ENCODE measurements at regions not wholly inside any gene's neighbourhood (a gene's known extent, or its start where the extent isn't known, plus 50 kb on each side); places are given as distances from the start of the nearest gene placed in this dataset.

DNA sequence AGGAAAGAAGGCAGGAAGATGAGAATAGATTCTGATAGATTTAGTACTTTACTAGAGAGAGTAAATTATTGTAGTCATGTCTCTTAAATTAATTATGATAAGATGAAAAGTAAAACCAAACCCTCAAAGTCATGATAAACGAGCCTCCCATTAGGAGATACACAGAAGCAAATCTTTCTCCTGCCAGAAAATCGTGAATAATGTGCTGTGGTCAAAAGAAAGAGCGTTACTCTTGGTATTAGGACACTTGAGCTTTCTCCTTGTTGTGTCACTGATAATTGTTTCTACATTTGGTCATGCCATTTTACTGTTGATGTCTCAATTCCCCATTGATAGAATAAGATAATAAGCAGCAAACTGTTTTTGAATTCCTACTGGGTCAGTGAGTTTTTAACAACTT, 562.8 kb upstream of the TLE4 start:
- ChIA-PET CTCF (no interaction called here), POLR2A (no interaction called here)
- WGBS (ENCODE audit: insufficient coverage) = 80% methylated on average over 1 of the region's 3 CpGs
- no peak overlapping the region for H3K4me3 Mint-ChIP-seq
- Histone ChIP-seq H3K27me3 (replicated peaks in 1 of 2; ENCODE audit: control insufficient read depth in 2 of 2, extremely low read depth in 1 of 2, insufficient read depth in 2 of 2, low read length in 1 of 2) (no peaks in the 10 kb centered on the region), H3K4me1 (ENCODE audit: control insufficient read depth in 1 of 2, extremely low read depth in 1 of 2, insufficient read depth in 2 of 2, low read length in 2 of 2) (no peaks in the 10 kb centered on the region), H3K4me3 (ENCODE audit: control insufficient read depth in 1 of 2, extremely low read depth in 1 of 2, low read length in 1 of 2) (no peak overlapping the region), H3K9me3 (no peaks in the 10 kb centered on the region), H3K36me3 (ENCODE audit: control insufficient read depth in 2 of 2, extremely low read depth in 1 of 2, insufficient read depth in 1 of 2, low read length in 1 of 2) (no peaks in the 10 kb centered on the region), H3K27ac (ENCODE audit: low read length) (no peak overlapping the region)
- H3K9me3 Mint-ChIP-seq = no peaks in the 10 kb centered on the region
- H3K4me1 Mint-ChIP-seq = no peaks in the 10 kb centered on the region
- peaks cover 0 to 4% of the 10 kb centered on the region in 2 donors for H3K27me3 Mint-ChIP-seq
- no peaks in the 10 kb centered on the region for H3K36me3 Mint-ChIP-seq
- ATAC-seq (replicated peaks in 1 of 4) = no peak
- no peak for DNase-seq
- H3K27ac Mint-ChIP-seq = no peak overlapping the region

DNA sequence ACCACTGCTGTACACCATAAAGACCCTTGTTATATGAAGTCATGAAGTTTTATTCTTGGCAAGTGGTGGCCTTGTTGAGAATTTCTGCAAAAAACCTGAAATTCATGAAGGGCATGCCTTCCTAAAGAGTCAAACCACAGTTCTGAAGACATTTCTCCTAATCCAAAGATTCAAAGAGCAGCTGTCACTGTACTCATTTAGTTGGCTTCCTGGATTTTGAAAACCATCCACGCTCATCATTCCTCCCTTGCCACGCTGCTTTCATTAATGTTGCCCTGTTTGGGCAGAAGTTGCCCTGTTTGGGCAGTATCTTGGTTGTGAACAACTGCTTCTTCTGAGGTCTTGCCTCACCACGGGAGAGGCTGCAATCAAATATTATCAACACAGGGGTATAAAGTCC, 560.3 kb upstream of the TLE4 start:
- ChIA-PET POLR2A (no interaction called here), CTCF (no interaction called here)
- H3K4me1 Mint-ChIP-seq = no peaks in the 10 kb centered on the region
- WGBS (ENCODE audit: insufficient coverage) = 43% methylated on average over 1 of the region's 3 CpGs
- ATAC-seq (replicated peaks in 1 of 4) (no peak), DNase-seq (no peak)
- H3K27me3 Mint-ChIP-seq = no peaks in the 10 kb centered on the region
- no peaks in the 10 kb centered on the region for H3K9me3 Mint-ChIP-seq
- no peak overlapping the region for H3K4me3 ChIP-seq (ENCODE audit: control insufficient read depth in 1 of 2, extremely low read depth in 1 of 2, low read length in 1 of 2)
- H3K36me3 ChIP-seq (ENCODE audit: control insufficient read depth in 2 of 2, extremely low read depth in 1 of 2, insufficient read depth in 1 of 2, low read length in 1 of 2) = no peaks in the 10 kb centered on the region
- H3K27me3 ChIP-seq (replicated peaks in 1 of 2; ENCODE audit: control insufficient read depth in 2 of 2, extremely low read depth in 1 of 2, insufficient read depth in 2 of 2, low read length in 1 of 2) = no peaks in the 10 kb centered on the region
- H3K36me3 Mint-ChIP-seq = no peaks in the 10 kb centered on the region
- H3K9me3 ChIP-seq = no peaks in the 10 kb centered on the region
- H3K27ac Mint-ChIP-seq = no peak overlapping the region
- H3K4me1 ChIP-seq (ENCODE audit: control insufficient read depth in 1 of 2, extremely low read depth in 1 of 2, insufficient read depth in 2 of 2, low read length in 2 of 2) = no peaks in the 10 kb centered on the region
- no peak overlapping the region for H3K4me3 Mint-ChIP-seq
- no peak overlapping the region for H3K27ac ChIP-seq (ENCODE audit: low read length)

DNA sequence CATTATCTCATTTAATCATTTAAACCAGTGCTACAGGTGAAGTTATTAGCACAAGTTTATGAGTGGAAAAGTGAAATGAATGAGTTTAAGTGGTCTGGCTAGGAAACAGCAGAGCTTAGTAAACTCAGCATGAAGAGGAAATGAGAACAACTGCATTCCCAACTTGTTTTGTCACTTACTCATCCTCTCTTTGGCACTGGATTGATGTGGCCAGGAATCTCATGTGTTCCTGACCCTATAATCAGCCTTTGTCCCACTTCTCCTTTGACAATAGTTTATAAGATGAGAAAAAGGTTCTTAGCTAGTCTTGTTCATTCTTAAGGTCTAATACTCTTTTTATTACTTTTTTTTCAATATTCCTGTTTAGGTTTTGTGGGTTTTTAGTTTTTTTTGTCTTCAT, 559.2 kb upstream of the TLE4 start:
- H3K27ac ChIP-seq (ENCODE audit: low read length) = no peak overlapping the region
- H3K36me3 Mint-ChIP-seq = no peaks in the 10 kb centered on the region
- H3K27ac Mint-ChIP-seq = no peak overlapping the region
- no peaks in the 10 kb centered on the region for H3K36me3 ChIP-seq (ENCODE audit: control insufficient read depth in 2 of 2, extremely low read depth in 1 of 2, insufficient read depth in 1 of 2, low read length in 1 of 2)
- ATAC-seq (replicated peaks in 1 of 4) = no peak
- H3K9me3 ChIP-seq = no peaks in the 10 kb centered on the region
- no peak overlapping the region for H3K4me3 ChIP-seq (ENCODE audit: control insufficient read depth in 1 of 2, extremely low read depth in 1 of 2, low read length in 1 of 2)
- ChIA-PET CTCF (no interaction called here), POLR2A (no interaction called here)
- H3K4me1 ChIP-seq (ENCODE audit: control insufficient read depth in 1 of 2, extremely low read depth in 1 of 2, insufficient read depth in 2 of 2, low read length in 2 of 2) = no peaks in the 10 kb centered on the region
- no peaks in the 10 kb centered on the region for H3K4me1 Mint-ChIP-seq
- no peaks in the 10 kb centered on the region for H3K9me3 Mint-ChIP-seq
- no peak for DNase-seq
- H3K27me3 ChIP-seq (replicated peaks in 1 of 2; ENCODE audit: control insufficient read depth in 2 of 2, extremely low read depth in 1 of 2, insufficient read depth in 2 of 2, low read length in 1 of 2) = no peaks in the 10 kb centered on the region
- no peak overlapping the region for H3K4me3 Mint-ChIP-seq
- no peaks in the 10 kb centered on the region for H3K27me3 Mint-ChIP-seq

GRCh38 chr9:79013715-79014610, 557.8 kb upstream of the TLE4 start:
- H3K36me3 Mint-ChIP-seq = no peaks in the 10 kb centered on the region
- H3K4me3 Mint-ChIP-seq = no peak overlapping the region
- Histone ChIP-seq H3K36me3 (ENCODE audit: control insufficient read depth in 2 of 2, extremely low read depth in 1 of 2, insufficient read depth in 1 of 2, low read length in 1 of 2) (no peaks in the 10 kb centered on the region), H3K27ac (ENCODE audit: low read length) (no peak overlapping the region), H3K27me3 (replicated peaks in 1 of 2; ENCODE audit: control insufficient read depth in 2 of 2, extremely low read depth in 1 of 2, insufficient read depth in 2 of 2, low read length in 1 of 2) (no peaks in the 10 kb centered on the region), H3K4me3 (ENCODE audit: control insufficient read depth in 1 of 2, extremely low read depth in 1 of 2, low read length in 1 of 2) (no peak overlapping the region), H3K4me1 (ENCODE audit: control insufficient read depth in 1 of 2, extremely low read depth in 1 of 2, insufficient read depth in 2 of 2, low read length in 2 of 2) (no peaks in the 10 kb centered on the region), H3K9me3 (no peaks in the 10 kb centered on the region)
- WGBS (ENCODE audit: insufficient coverage) = no CpG with 5 or more reads among the region's 3 CpGs
- CTCF ChIA-PET = no interaction called here
- POLR2A ChIA-PET = no interaction called here
- no peaks in the 10 kb centered on the region for H3K4me1 Mint-ChIP-seq
- DNase-seq (no peak), ATAC-seq (replicated peaks in 1 of 4) (no peak)
- H3K9me3 Mint-ChIP-seq = peaks cover 0 to 4% (median 4%) of the 10 kb centered on the region in 3 donors
- H3K27me3 Mint-ChIP-seq = no peaks in the 10 kb centered on the region
- H3K27ac Mint-ChIP-seq = no peak overlapping the region

DNA sequence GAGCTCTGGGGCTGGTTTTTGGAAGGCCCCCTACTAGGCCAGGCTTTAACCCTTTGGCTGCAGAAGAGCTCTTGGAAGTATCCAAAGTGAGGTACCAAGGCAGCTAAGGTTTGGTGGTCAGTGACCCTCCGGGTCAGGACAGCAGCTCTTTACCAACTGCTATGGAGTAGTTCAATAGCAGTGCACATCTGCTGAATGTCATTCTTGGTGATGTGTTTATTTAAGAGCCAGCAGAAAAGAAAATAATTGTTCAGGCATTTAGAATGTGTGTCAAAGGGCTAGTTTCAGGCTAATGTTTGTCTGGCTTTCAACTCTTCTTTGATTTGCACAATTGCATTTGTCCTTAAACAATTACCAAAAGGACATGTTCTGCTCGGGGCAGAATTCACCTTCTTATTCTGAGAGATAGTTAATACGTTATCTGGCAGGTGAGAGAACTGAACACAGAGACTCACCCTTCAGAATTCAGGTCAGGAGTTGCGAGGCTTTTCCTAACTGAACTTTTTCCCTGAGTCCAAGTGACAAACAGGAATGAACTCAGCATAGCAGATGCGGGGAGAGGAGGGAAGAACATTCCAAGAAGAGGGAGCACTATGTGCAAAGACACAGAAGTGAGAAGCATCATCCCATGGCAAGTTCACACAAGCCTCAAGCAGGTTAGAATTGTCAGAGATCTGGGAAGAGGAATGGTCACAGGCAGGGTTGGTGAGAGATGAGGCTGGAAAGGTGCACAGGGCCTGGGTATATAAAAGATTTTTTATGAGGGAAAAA, 556.7 kb upstream of the TLE4 start:
- peaks cover 0 to 4% (median 4%) of the 10 kb centered on the region in 3 donors for H3K9me3 Mint-ChIP-seq
- WGBS (ENCODE audit: insufficient coverage) = 89% methylated on average over 3 of the region's 5 CpGs
- ATAC-seq (replicated peaks in 1 of 4) (no peak), DNase-seq (no peak)
- Histone ChIP-seq H3K27ac (ENCODE audit: low read length) (no peak overlapping the region), H3K27me3 (replicated peaks in 1 of 2; ENCODE audit: control insufficient read depth in 2 of 2, extremely low read depth in 1 of 2, insufficient read depth in 2 of 2, low read length in 1 of 2) (no peaks in the 10 kb centered on the region), H3K4me1 (ENCODE audit: control insufficient read depth in 1 of 2, extremely low read depth in 1 of 2, insufficient read depth in 2 of 2, low read length in 2 of 2) (no peaks in the 10 kb centered on the region), H3K36me3 (ENCODE audit: control insufficient read depth in 2 of 2, extremely low read depth in 1 of 2, insufficient read depth in 1 of 2, low read length in 1 of 2) (no peaks in the 10 kb centered on the region), H3K4me3 (ENCODE audit: control insufficient read depth in 1 of 2, extremely low read depth in 1 of 2, low read length in 1 of 2) (no peak overlapping the region), H3K9me3 (no peaks in the 10 kb centered on the region)
- POLR2A ChIA-PET = no interaction called here
- CTCF ChIA-PET = no interaction called here
- no peak overlapping the region for H3K27ac Mint-ChIP-seq
- no peak overlapping the region for H3K4me3 Mint-ChIP-seq
- H3K36me3 Mint-ChIP-seq = no peaks in the 10 kb centered on the region
- H3K27me3 Mint-ChIP-seq = no peaks in the 10 kb centered on the region
- no peaks in the 10 kb centered on the region for H3K4me1 Mint-ChIP-seq

DNA sequence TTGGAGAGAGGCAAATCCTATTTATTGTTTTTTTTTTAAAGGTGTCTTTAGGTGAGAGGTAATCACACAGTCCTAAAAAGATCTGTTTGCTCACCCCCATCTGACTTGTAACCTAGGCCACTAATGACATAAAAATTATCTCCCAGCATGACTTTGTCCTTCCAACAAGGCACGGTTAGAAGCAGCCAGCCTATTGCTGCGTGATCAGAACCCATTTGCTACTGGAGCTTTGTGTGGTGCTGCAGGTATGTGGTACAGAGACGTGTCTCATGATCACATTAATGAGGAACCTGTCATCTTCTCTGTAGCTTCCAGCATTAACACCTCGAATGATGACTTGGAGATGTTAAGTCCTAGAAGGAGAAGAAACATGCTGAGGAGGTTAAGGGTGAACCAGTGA, 555.8 kb upstream of the TLE4 start:
- Histone ChIP-seq H3K9me3 (no peaks in the 10 kb centered on the region), H3K27ac (ENCODE audit: low read length) (no peak overlapping the region), H3K27me3 (replicated peaks in 1 of 2; ENCODE audit: control insufficient read depth in 2 of 2, extremely low read depth in 1 of 2, insufficient read depth in 2 of 2, low read length in 1 of 2) (no peaks in the 10 kb centered on the region), H3K4me3 (ENCODE audit: control insufficient read depth in 1 of 2, extremely low read depth in 1 of 2, low read length in 1 of 2) (no peak overlapping the region), H3K36me3 (ENCODE audit: control insufficient read depth in 2 of 2, extremely low read depth in 1 of 2, insufficient read depth in 1 of 2, low read length in 1 of 2) (no peaks in the 10 kb centered on the region), H3K4me1 (ENCODE audit: control insufficient read depth in 1 of 2, extremely low read depth in 1 of 2, insufficient read depth in 2 of 2, low read length in 2 of 2) (no peaks in the 10 kb centered on the region)
- ATAC-seq (replicated peaks in 1 of 4) (no peak), DNase-seq (no peak)
- Mint-ChIP-seq H3K9me3 (peaks cover 0 to 7% (median 4%) of the 10 kb centered on the region in 3 donors), H3K27me3 (no peaks in the 10 kb centered on the region), H3K27ac (no peak overlapping the region), H3K4me3 (no peak overlapping the region), H3K4me1 (no peaks in the 10 kb centered on the region), H3K36me3 (no peaks in the 10 kb centered on the region)
- no CpG with 5 or more reads among the region's 4 CpGs for WGBS (ENCODE audit: insufficient coverage)
- CTCF ChIA-PET = interaction anchor here in 1 of 2 donors (0.6 kb wide), 1 partner anchor 98 kb away, joined by 5 read pairs; no protein-coding TSS in a partner anchor
- POLR2A ChIA-PET = no interaction called here

Data from T-cell (primary cell).